K562 (cell line): ENCODE measurements at regions not wholly inside any gene's neighbourhood (a gene's known extent, or its start where the extent isn't known, plus 50 kb on each side); places are given as distances from the start of the nearest gene placed in this dataset.

ENCODE experiments used
- ATAC-seq: fragments of 200-7000 bp; cut with Tn5 transposase; 3 replicates; pipeline ENCODE4 v1.9.1; 2020; ENCODE audit warnings: moderate library complexity
- BruUV-seq: library from RNA; stranded (reverse); fragments of 400-500 nt; replicated peaks from 2 replicates; lab custom pipeline; 2021; lab: Mats Ljungman, UMichigan
- CTCF ChIA-PET: fragments of 300-600 bp; formaldehyde crosslinking; extraction: SDS; loops from one replicate; lab custom pipeline; 2021; ENCODE audit warnings: low intra/inter-chr PET ratio; lab: Yijun Ruan, JAX
- POLR2A ChIA-PET: fragments of 300-600, 350-650 bp; sonication (Branson Sonifier 250); formaldehyde crosslinking; extraction: SDS; loops from one replicate; lab custom pipeline; 2021; ENCODE audit warnings: antibody characterized with exemption, inconsistent platforms; lab: Yijun Ruan, JAX
- DNase-seq, 4 experiments: peaks; one replicate each; pipeline versions ENCODE4 v3.0.0 to v3.0.0-alpha.2; 2011 to 2018; ENCODE audit warnings: low spot score in 3 of 4, mixed read lengths in 3 of 4; ENCODE audit errors: extremely low read depth in 1 of 4
- FAIRE-seq: peaks from 2 replicates; lab custom pipeline; 2011; peaks lifted over from hg19 to GRCh38; lab: Jason Lieb, UNC
- H2AFZ ChIP-seq: 2 replicates; pipeline ENCODE4 v1.6.0; 2011; ENCODE audit warnings: low read depth, low read length, control low read depth, inconsistent platforms
- H3K27ac ChIP-seq: fragments of 200-600 bp; 3 replicates; pipeline ENCODE4 v1.8.0; 2011; ENCODE audit warnings: low read depth, mild to moderate bottlenecking, control low read depth, inconsistent platforms, low read length, moderate library complexity, mixed read lengths; ENCODE audit errors: extremely low read depth
- H3K27me3 ChIP-seq, 2 experiments: fragments of 300-600 bp in 1 of 2; 2 replicates in 1 of 2; 3 replicates in 1 of 2; pipeline versions ENCODE4 v1.6.0 to v1.8.0; 2011; ENCODE audit warnings: inconsistent platforms in 2 of 2, low read length in 2 of 2, mild to moderate bottlenecking in 1 of 2, mixed read lengths in 1 of 2, moderate library complexity in 1 of 2; ENCODE audit not compliant: control insufficient read depth in 2 of 2, insufficient read depth in 2 of 2
- H3K36me3 ChIP-seq: fragments of 300-600 bp; 3 replicates; pipeline ENCODE4 v1.8.0; 2011; ENCODE audit warnings: mild to moderate bottlenecking, low read length, inconsistent platforms; ENCODE audit not compliant: control insufficient read depth, insufficient read depth
- H3K4me1 ChIP-seq, 2 experiments: fragments of 200-600 bp in 1 of 2; replicated peaks in 1 of 2; 2 replicates in 1 of 2; 3 replicates in 1 of 2; pipeline versions ENCODE4 v1.5.1 to v1.8.0; 2011; ENCODE audit warnings: inconsistent platforms in 2 of 2, low read length in 2 of 2, mild to moderate bottlenecking in 1 of 2, mixed read lengths in 1 of 2, moderate library complexity in 1 of 2; ENCODE audit not compliant: control insufficient read depth in 2 of 2, insufficient read depth in 2 of 2
- H3K4me2 ChIP-seq: 2 replicates; pipeline ENCODE4 v1.6.1; 2011; ENCODE audit warnings: low read length, control low read depth, inconsistent platforms, mixed read lengths; ENCODE audit not compliant: insufficient read depth
- H3K4me3 ChIP-seq: fragments of 200-600 bp; sonication (generic), shearing (Covaris generic); 2 replicates; pipeline ENCODE4 v1.5.1; 2016; ENCODE audit warnings: control low read depth, inconsistent platforms
- H3K79me2 ChIP-seq: fragments of 200-600 bp; 3 replicates; pipeline ENCODE4 v1.8.0; 2011; ENCODE audit warnings: low read length, inconsistent platforms; ENCODE audit not compliant: control insufficient read depth, insufficient read depth
- H3K9ac ChIP-seq, 2 experiments: 2 replicates each; pipeline versions ENCODE4 v1.6.0 to v1.6.1; 2011; ENCODE audit warnings: low read depth in 2 of 2, low read length in 2 of 2, control low read depth in 1 of 2, inconsistent platforms in 1 of 2, mild to moderate bottlenecking in 1 of 2, mixed read lengths in 1 of 2; ENCODE audit not compliant: insufficient read depth in 1 of 2
- H3K9me1 ChIP-seq: one replicate; pipeline ENCODE4 v1.6.0; 2011; ENCODE audit warnings: inconsistent platforms, mild to moderate bottlenecking, low read length, moderate library complexity; ENCODE audit not compliant: control insufficient read depth, insufficient read depth
- H3K9me3 ChIP-seq: replicated peaks from 2 replicates; pipeline ENCODE4 v1.5.1; 2011; ENCODE audit warnings: low read depth, low read length, inconsistent platforms; ENCODE audit not compliant: control insufficient read depth, insufficient read depth
- H4K20me1 ChIP-seq: replicated peaks from 2 replicates; pipeline ENCODE4 v1.6.1; 2011; ENCODE audit warnings: low read length, inconsistent platforms, mixed read lengths; ENCODE audit not compliant: control insufficient read depth, insufficient read depth
- NEUROD1 ChIP-seq: fragments of 150-350 bp; IDR thresholded peaks from 2 replicates; pipeline ENCODE4 v1.6.1; 2014; ENCODE audit warnings: borderline replicate concordance, low read length, low read depth; ENCODE audit not compliant: partially characterized antibody
- NFIX ChIP-seq: fragments of 250-450 bp; sonication (Bioruptor Pico); IDR thresholded peaks from 2 replicates; pipeline ENCODE4 v1.4.0; 2020; ENCODE audit warnings: low read depth, mild to moderate bottlenecking, moderate library complexity
- PHF21A ChIP-seq: fragments of 450-650 bp; IDR thresholded peaks from 2 replicates; pipeline ENCODE4 v1.6.1; 2017; ENCODE audit warnings: low read depth, borderline replicate concordance
- RAD51 ChIP-seq: fragments of 450-650 bp; IDR thresholded peaks from 2 replicates; pipeline ENCODE4 v1.7.1; 2016; ENCODE audit warnings: low read depth, mild to moderate bottlenecking, borderline replicate concordance
- ZNF197 ChIP-seq: fragments of 200-800 bp; sonication (Bioruptor generic); IDR thresholded peaks from 2 replicates; pipeline ENCODE4 v1.6.1; 2016; ENCODE audit warnings: low read depth, missing genetic modification characterization, missing compliant biosample characterization
- WGBS: fragments of 100-300 bp; shearing (Covaris generic); methylation state at CpG from one replicate; pipeline ENCODE4 v1.1.6; 2016; ENCODE audit warnings: low coverage, mixed read lengths; ENCODE audit not compliant: insufficient coverage; ENCODE audit errors: missing lambda C conversion rate; 5-methylcytosine and 5-hydroxymethylcytosine counted together
- in situ Hi-C: fragments of 300-500 bp; cut with MboI; formaldehyde crosslinking; loops from 4 replicates; pipeline ENCODE4 v1.15.0; 2018; ENCODE audit warnings: inconsistent platforms, mixed read lengths
- intact Hi-C: fragments of 100-400 bp; cut with micrococcal nuclease; formaldehyde crosslinking; loops from 2 replicates; pipeline ENCODE4 v1.14.2; 2022
- TF ChIP-seq, protein P1 (sequence below): sonication (generic); formaldehyde crosslinking; IDR thresholded peaks from 2 replicates; pipeline ENCODE4 v1.8.0; 2022; ENCODE audit warnings: mild to moderate bottlenecking, missing genetic modification reagents, borderline replicate concordance
- TF ChIP-seq, protein P2 (sequence below): fragments of 250-450 bp; sonication (Bioruptor Pico); IDR thresholded peaks from 2 replicates; pipeline ENCODE4 v1.4.0; 2020; ENCODE audit warnings: borderline replicate concordance

DNA sequence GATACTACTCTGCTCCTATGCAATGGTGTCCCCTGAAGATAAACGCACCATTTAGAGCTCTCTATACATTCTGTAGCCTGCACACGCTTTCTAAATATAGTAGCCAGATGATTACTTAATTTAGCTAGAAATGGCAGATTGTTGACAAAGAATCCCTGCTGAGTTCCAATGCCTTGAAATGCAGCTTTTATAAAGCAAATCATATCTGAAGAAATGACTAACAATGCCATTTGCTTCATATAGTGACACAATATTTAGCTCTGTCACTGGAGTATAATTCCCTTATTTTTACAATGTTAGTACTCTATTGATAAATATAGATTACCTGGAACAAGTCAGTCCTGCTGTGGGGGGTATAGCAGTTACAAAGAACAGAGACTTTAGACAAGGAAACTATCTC lies 166.2 kb downstream of the CDCA7 start:
- BruUV-seq = no TSS peak
- DNase-seq = no peak
- ATAC-seq = no peak
- Histone ChIP-seq H3K9me1 (no peaks in the 10 kb centered on the region), H3K79me2 (no peaks in the 10 kb centered on the region), H3K4me3 (no peak overlapping the region), H3K4me2 (no peak overlapping the region), H3K4me1 (no peaks in the 10 kb centered on the region), H3K36me3 (no peaks in the 10 kb centered on the region), H4K20me1 (no peaks in the 10 kb centered on the region), H3K27ac (no peak overlapping the region), H3K9me3 (peaks cover 2% of the 10 kb centered on the region; the same call in 1 of the 2 replicates), H3K9ac (no peak overlapping the region), H3K27me3 (peaks cover 4 to 6% of the 10 kb centered on the region in 2 experiments; a peak in 3 of 5 replicates), H2AFZ (no peak overlapping the region)
- TF ChIP-seq, protein P1, sequence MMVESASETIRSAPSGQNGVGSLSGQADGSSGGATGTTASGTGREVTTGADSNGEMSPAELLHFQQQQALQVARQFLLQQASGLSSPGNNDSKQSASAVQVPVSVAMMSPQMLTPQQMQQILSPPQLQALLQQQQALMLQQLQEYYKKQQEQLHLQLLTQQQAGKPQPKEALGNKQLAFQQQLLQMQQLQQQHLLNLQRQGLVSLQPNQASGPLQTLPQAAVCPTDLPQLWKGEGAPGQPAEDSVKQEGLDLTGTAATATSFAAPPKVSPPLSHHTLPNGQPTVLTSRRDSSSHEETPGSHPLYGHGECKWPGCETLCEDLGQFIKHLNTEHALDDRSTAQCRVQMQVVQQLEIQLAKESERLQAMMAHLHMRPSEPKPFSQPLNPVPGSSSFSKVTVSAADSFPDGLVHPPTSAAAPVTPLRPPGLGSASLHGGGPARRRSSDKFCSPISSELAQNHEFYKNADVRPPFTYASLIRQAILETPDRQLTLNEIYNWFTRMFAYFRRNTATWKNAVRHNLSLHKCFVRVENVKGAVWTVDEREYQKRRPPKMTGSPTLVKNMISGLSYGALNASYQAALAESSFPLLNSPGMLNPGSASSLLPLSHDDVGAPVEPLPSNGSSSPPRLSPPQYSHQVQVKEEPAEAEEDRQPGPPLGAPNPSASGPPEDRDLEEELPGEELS (CRISPR knock-in tag) = no peak
- no peak for TF ChIP-seq PHF21A
- TF ChIP-seq NFIX = no peak
- TF ChIP-seq ZNF197 (CRISPR knock-in tag) = no peak
- no peak for TF ChIP-seq RAD51
- TF ChIP-seq NEUROD1 = no peak
- TF ChIP-seq, protein P2, sequence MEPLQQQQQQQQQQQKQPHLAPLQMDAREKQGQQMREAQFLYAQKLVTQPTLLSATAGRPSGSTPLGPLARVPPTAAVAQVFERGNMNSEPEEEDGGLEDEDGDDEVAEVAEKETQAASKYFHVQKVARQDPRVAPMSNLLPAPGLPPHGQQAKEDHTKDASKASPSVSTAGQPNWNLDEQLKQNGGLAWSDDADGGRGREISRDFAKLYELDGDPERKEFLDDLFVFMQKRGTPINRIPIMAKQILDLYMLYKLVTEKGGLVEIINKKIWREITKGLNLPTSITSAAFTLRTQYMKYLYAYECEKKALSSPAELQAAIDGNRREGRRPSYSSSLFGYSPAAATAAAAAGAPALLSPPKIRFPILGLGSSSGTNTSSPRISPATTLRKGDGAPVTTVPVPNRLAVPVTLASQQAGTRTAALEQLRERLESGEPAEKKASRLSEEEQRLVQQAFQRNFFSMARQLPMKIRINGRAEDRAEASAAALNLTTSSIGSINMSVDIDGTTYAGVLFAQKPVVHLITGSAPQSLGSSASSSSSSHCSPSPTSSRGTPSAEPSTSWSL (CRISPR knock-in tag) = no peak
- ChIA-PET CTCF (no interaction called here), POLR2A (no interaction called here)
- 0% methylated on average over 2 of the region's 2 CpGs for WGBS
- no peak for FAIRE-seq
- intact Hi-C loops (no loop called here), in situ Hi-C loops (no loop called here)
